Panc1 (cell line): ENCODE measurements at regions not wholly inside any gene's neighbourhood (a gene's known extent, or its start where the extent isn't known, plus 50 kb on each side); places are given as distances from the start of the nearest gene placed in this dataset.

ENCODE experiments used
- ATAC-seq: fragments of 200-7000 bp; cut with Tn5 transposase; 2 replicates; pipeline ENCODE4 v1.9.1; 2020; ENCODE audit warnings: mild to moderate bottlenecking, moderate library complexity
- BruUV-seq: library from RNA; stranded (reverse); fragments of 400-500 nt; replicated peaks from 2 replicates; lab custom pipeline; 2021; lab: Mats Ljungman, UMichigan
- CTCF ChIA-PET: fragments of 300-600 bp; sonication (Branson Sonifier 250); formaldehyde crosslinking; loops from one replicate; lab custom pipeline; 2022; ENCODE audit warnings: antibody characterized with exemption; lab: Charles Lee
- POLR2A ChIA-PET: fragments of 300-600 bp; sonication (Branson Sonifier 250); formaldehyde crosslinking; loops from one replicate; lab custom pipeline; 2022; ENCODE audit warnings: antibody characterized with exemption; lab: Charles Lee
- DNase-seq: peaks from one replicate; pipeline ENCODE4 v3.0.0-alpha.2; 2010; ENCODE audit warnings: low read depth, low spot score
- H3K27ac ChIP-seq: 2 replicates; pipeline ENCODE4 v1.5.1; 2011; ENCODE audit warnings: mild to moderate bottlenecking, low read length, inconsistent platforms
- H3K27me3 ChIP-seq: fragments of 200-500 bp; sonication (Bioruptor generic); 2 replicates; pipeline ENCODE4 v1.6.0; 2014; ENCODE audit warnings: low read length, inconsistent platforms; ENCODE audit not compliant: control insufficient read depth, insufficient read depth
- H3K36me3 ChIP-seq: fragments of 200-500 bp; sonication (Bioruptor generic); 2 replicates; pipeline ENCODE4 v1.5.1; 2014; ENCODE audit warnings: inconsistent platforms, mild to moderate bottlenecking, low read length, moderate library complexity; ENCODE audit not compliant: control insufficient read depth, insufficient read depth
- H3K4me1 ChIP-seq: 2 replicates; pipeline ENCODE4 v1.5.1; 2011; ENCODE audit warnings: inconsistent platforms, mild to moderate bottlenecking, low read length, moderate library complexity; ENCODE audit not compliant: control insufficient read depth, insufficient read depth
- H3K4me3 ChIP-seq, 2 experiments: 2 replicates each; pipeline ENCODE4 v1.5.1; 2011 to 2012; ENCODE audit warnings: low read depth in 2 of 2, low read length in 2 of 2, mild to moderate bottlenecking in 2 of 2, inconsistent platforms in 1 of 2, moderate library complexity in 1 of 2
- H3K9me3 ChIP-seq: fragments of 200-500 bp; sonication (Bioruptor generic); 2 replicates; pipeline ENCODE4 v1.5.1; 2014; ENCODE audit warnings: low read depth, mild to moderate bottlenecking, inconsistent platforms, low read length, moderate library complexity; ENCODE audit not compliant: control insufficient read depth, insufficient read depth
- POLR2AphosphoS5 ChIP-seq: IDR thresholded peaks from 2 replicates; pipeline ENCODE4 v1.6.1; 2012; ENCODE audit warnings: mild to moderate bottlenecking, low read depth, low read length, moderate library complexity
- REST ChIP-seq, 2 experiments: IDR thresholded peaks; 2 replicates each; pipeline ENCODE4 v1.6.1; 2011 to 2012; ENCODE audit warnings: low read depth in 2 of 2, control low read depth in 1 of 2, low read length in 1 of 2, mild to moderate bottlenecking in 1 of 2, moderate library complexity in 1 of 2; ENCODE audit not compliant: insufficient read depth in 1 of 2
- SIN3A ChIP-seq: IDR thresholded peaks from 2 replicates; pipeline ENCODE4 v1.6.1; 2012; ENCODE audit warnings: low read depth, mild to moderate bottlenecking, low read length, moderate library complexity, borderline replicate concordance; ENCODE audit not compliant: insufficient read depth
- TCF7L2 ChIP-seq: IDR thresholded peaks from 2 replicates; pipeline ENCODE4 v1.6.1; 2011; ENCODE audit warnings: mild to moderate bottlenecking, low read depth, low read length, inconsistent platforms
- in situ Hi-C: cut with HindIII; loops from 2 replicates; pipeline ENCODE4 v1.10.0; 2016; ENCODE audit warnings: low sequenced_read_pairs, low pct_unique_long_range_greater_than_20kb
- intact Hi-C: fragments of 100-400 bp; cut with micrococcal nuclease; formaldehyde crosslinking; loops from one replicate; pipeline ENCODE4 v1.10.0; 2022; ENCODE audit not compliant: unreplicated experiment
- TF ChIP-seq, protein P1 (sequence below): fragments of 450-650 bp; IDR thresholded peaks from 2 replicates; pipeline ENCODE4 v1.5.1; 2017; ENCODE audit warnings: mild to moderate bottlenecking

GRCh38 chr2:4908461-4908860 lies 783.7 kb upstream of the SOX11 start:
- ATAC-seq (no peak), DNase-seq (no peak)
- Histone ChIP-seq H3K36me3 (no peaks in the 10 kb centered on the region), H3K9me3 (no peaks in the 10 kb centered on the region), H3K4me3 (no peak overlapping the region), H3K27me3 (no peaks in the 10 kb centered on the region), H3K27ac (no peak overlapping the region), H3K4me1 (no peaks in the 10 kb centered on the region)
- in situ Hi-C loops, result no loop called here
- BruUV-seq, result no TSS peak
- ChIA-PET CTCF (no interaction called here), POLR2A (no interaction called here)
- intact Hi-C loops, result no loop called here
- TF ChIP-seq POLR2AphosphoS5 (no peak), SIN3A (no peak), TCF7L2 (no peak), REST (IDR thresholded peaks at IDR 0.05; ENCODE audit: insufficient read depth in 1 of 2, low read depth in 2 of 2, low read length in 1 of 2) (no peak)
- TF ChIP-seq, protein P1, sequence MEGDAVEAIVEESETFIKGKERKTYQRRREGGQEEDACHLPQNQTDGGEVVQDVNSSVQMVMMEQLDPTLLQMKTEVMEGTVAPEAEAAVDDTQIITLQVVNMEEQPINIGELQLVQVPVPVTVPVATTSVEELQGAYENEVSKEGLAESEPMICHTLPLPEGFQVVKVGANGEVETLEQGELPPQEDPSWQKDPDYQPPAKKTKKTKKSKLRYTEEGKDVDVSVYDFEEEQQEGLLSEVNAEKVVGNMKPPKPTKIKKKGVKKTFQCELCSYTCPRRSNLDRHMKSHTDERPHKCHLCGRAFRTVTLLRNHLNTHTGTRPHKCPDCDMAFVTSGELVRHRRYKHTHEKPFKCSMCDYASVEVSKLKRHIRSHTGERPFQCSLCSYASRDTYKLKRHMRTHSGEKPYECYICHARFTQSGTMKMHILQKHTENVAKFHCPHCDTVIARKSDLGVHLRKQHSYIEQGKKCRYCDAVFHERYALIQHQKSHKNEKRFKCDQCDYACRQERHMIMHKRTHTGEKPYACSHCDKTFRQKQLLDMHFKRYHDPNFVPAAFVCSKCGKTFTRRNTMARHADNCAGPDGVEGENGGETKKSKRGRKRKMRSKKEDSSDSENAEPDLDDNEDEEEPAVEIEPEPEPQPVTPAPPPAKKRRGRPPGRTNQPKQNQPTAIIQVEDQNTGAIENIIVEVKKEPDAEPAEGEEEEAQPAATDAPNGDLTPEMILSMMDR, result no peak

- ATAC-seq, result no peak
- no peak overlapping the region for H3K27ac ChIP-seq
- POLR2A ChIA-PET, result no interaction called here
- in situ Hi-C loops (no loop called here), intact Hi-C loops (no loop called here)
- H3K9me3 ChIP-seq, result no peaks in the 10 kb centered on the region
- H3K36me3 ChIP-seq, result no peaks in the 10 kb centered on the region
- TF ChIP-seq, protein P1, result 0 out of 2 replicates have a peak, but pooled peaks have one; percentile 3
- TF ChIP-seq TCF7L2, result no peak
- CTCF ChIA-PET, result no interaction called here
- no peak overlapping the region for H3K4me3 ChIP-seq
- BruUV-seq, result no TSS peak
- no peaks in the 10 kb centered on the region for H3K27me3 ChIP-seq
- H3K4me1 ChIP-seq, result no peaks in the 10 kb centered on the region
- DNase-seq, result no peak
Measured at GRCh38 chr2:4909346-4910009, 782.7 kb upstream of the SOX11 start.
